ENCODE measurements at regions not wholly inside any gene's neighbourhood (a gene's known extent, or its start where the extent isn't known, plus 50 kb on each side); places are given as distances from the start of the nearest gene placed in this dataset.

DNA sequence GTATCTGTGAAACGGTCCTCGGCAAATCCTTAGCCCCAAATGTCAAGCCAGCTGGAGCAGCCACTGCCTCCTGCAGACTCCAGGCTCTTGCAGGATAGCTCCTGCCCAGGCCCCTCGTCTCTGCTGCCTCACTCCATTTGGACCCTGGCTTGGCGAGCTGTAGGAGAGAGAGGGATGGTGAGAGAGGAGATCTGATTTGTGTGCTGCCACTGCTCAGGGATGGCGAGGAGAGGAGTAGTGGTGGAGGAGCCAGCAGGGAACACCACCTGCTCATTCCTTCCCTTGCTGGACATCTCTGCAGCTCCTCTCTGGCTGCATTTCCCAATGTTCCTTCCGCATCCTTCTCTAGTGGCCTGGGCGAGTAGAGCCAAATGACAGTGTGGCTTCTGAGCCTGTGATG is 109.1 kb upstream of the NCK2 start:
- no peaks in the 10 kb centered on the region for H3K36me3 Mint-ChIP-seq
- H3K27ac Mint-ChIP-seq = no peak overlapping the region
- Histone ChIP-seq H3K27ac (no peak overlapping the region), H3K27me3 (no peaks in the 10 kb centered on the region), H3K4me1 (no peaks in the 10 kb centered on the region), H3K4me3 (no peak overlapping the region), H4K20me1 (ENCODE audit: low read depth) (no peaks in the 10 kb centered on the region), H2AFZ (replicated peaks) (peak overlapping the region; percentile 20), H3F3A (ENCODE audit: low read depth) (no peaks in the 10 kb centered on the region), H3K79me2 (ENCODE audit: low read depth) (no peaks in the 10 kb centered on the region), H3K36me3 (no peaks in the 10 kb centered on the region), H3K9ac (no peak overlapping the region), H3K9me3 (ENCODE audit: low read depth) (no peaks in the 10 kb centered on the region), H3K4me2 (no peak overlapping the region)
- TF ChIP-seq EZH2phosphoT487 (IDR thresholded peaks at IDR 0.05) = no peak
- TF ChIP-seq EZH2 (IDR thresholded peaks at IDR 0.05) = no peak
- TF ChIP-seq, protein P1, sequence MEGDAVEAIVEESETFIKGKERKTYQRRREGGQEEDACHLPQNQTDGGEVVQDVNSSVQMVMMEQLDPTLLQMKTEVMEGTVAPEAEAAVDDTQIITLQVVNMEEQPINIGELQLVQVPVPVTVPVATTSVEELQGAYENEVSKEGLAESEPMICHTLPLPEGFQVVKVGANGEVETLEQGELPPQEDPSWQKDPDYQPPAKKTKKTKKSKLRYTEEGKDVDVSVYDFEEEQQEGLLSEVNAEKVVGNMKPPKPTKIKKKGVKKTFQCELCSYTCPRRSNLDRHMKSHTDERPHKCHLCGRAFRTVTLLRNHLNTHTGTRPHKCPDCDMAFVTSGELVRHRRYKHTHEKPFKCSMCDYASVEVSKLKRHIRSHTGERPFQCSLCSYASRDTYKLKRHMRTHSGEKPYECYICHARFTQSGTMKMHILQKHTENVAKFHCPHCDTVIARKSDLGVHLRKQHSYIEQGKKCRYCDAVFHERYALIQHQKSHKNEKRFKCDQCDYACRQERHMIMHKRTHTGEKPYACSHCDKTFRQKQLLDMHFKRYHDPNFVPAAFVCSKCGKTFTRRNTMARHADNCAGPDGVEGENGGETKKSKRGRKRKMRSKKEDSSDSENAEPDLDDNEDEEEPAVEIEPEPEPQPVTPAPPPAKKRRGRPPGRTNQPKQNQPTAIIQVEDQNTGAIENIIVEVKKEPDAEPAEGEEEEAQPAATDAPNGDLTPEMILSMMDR (IDR thresholded peaks at IDR 0.05) = no peak
- H3K27me3 Mint-ChIP-seq (ENCODE audit: insufficient read depth, low read depth) = no peaks in the 10 kb centered on the region
- peaks cover 10% of the 10 kb centered on the region for H3K4me1 Mint-ChIP-seq
- no peak overlapping the region for H3K4me3 Mint-ChIP-seq
- peaks cover 3% of the 10 kb centered on the region for H3K9me3 Mint-ChIP-seq
- DNase-seq (ENCODE audit: low spot score) = no peak

- Mint-ChIP-seq H3K27me3 (ENCODE audit: insufficient read depth, low read depth) (no peaks in the 10 kb centered on the region), H3K36me3 (no peaks in the 10 kb centered on the region), H3K9me3 (peaks cover 3% of the 10 kb centered on the region), H3K4me1 (peaks cover 10% of the 10 kb centered on the region), H3K4me3 (no peak overlapping the region), H3K27ac (no peak overlapping the region)
- Histone ChIP-seq H3K4me2 (no peak overlapping the region), H2AFZ (replicated peaks) (peak overlapping the region; percentile 50), H3F3A (ENCODE audit: low read depth) (no peaks in the 10 kb centered on the region), H3K79me2 (ENCODE audit: low read depth) (no peaks in the 10 kb centered on the region), H3K9ac (no peak overlapping the region), H3K4me3 (no peak overlapping the region), H3K27ac (no peak overlapping the region), H3K27me3 (no peaks in the 10 kb centered on the region), H4K20me1 (ENCODE audit: low read depth) (no peaks in the 10 kb centered on the region), H3K4me1 (no peaks in the 10 kb centered on the region), H3K36me3 (no peaks in the 10 kb centered on the region), H3K9me3 (ENCODE audit: low read depth) (no peaks in the 10 kb centered on the region)
- TF ChIP-seq EZH2phosphoT487 (IDR thresholded peaks at IDR 0.05) (no peak), EZH2 (IDR thresholded peaks at IDR 0.05) (no peak)
- TF ChIP-seq, protein P1 (IDR thresholded peaks at IDR 0.05) = no peak
- no peak for DNase-seq (ENCODE audit: low spot score)
These were observed 110.5 kb upstream of the NCK2 start for GRCh38 chr2:105634198-105634597.

DNA sequence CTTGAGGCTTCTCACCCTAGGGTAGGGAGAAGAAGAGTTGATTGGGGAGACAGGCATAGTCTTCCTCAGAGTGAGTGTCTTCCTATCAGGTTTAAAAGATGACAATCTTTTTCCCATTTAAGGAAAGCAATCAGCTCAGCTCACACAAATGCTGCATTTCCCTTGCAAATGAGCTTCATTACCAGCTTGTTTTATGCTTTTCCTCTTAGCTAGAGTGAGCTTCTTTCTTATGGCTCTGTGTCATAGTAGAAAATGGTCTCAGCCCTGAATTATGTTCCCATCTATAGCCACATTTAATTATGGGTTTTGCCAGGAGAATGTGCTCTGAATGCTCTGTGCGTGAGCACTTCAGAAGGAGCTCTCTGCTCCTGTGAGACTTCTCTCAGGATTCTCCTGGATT is 112.8 kb upstream of the NCK2 start:
- Mint-ChIP-seq H3K9me3 (peaks cover 9% of the 10 kb centered on the region), H3K27me3 (ENCODE audit: insufficient read depth, low read depth) (peaks cover 7% of the 10 kb centered on the region), H3K36me3 (no peaks in the 10 kb centered on the region), H3K4me1 (peaks cover 10% of the 10 kb centered on the region), H3K4me3 (no peak overlapping the region), H3K27ac (no peak overlapping the region)
- no peak for DNase-seq (ENCODE audit: low spot score)
- H3F3A ChIP-seq (ENCODE audit: low read depth) = no peaks in the 10 kb centered on the region
- H3K36me3 ChIP-seq = no peaks in the 10 kb centered on the region
- no peaks in the 10 kb centered on the region for H3K9me3 ChIP-seq (ENCODE audit: low read depth)
- H3K4me1 ChIP-seq = no peaks in the 10 kb centered on the region
- H4K20me1 ChIP-seq (ENCODE audit: low read depth) = no peaks in the 10 kb centered on the region
- no peak overlapping the region for H2AFZ ChIP-seq (replicated peaks)
- no peak for TF ChIP-seq EZH2phosphoT487 (IDR thresholded peaks at IDR 0.05)
- H3K4me3 ChIP-seq = no peak overlapping the region
- no peaks in the 10 kb centered on the region for H3K79me2 ChIP-seq (ENCODE audit: low read depth)
- H3K9ac ChIP-seq = no peak overlapping the region
- no peaks in the 10 kb centered on the region for H3K27me3 ChIP-seq
- no peak overlapping the region for H3K27ac ChIP-seq
- H3K4me2 ChIP-seq = no peak overlapping the region

- Histone ChIP-seq H3K27ac (no peak overlapping the region), H3K79me2 (ENCODE audit: low read depth) (no peaks in the 10 kb centered on the region), H3K4me3 (no peak overlapping the region), H3K4me2 (no peak overlapping the region), H3K27me3 (no peaks in the 10 kb centered on the region), H3K4me1 (no peaks in the 10 kb centered on the region), H3K9me3 (ENCODE audit: low read depth) (no peaks in the 10 kb centered on the region), H3K9ac (no peak overlapping the region), H2AFZ (replicated peaks) (peak overlapping the region; percentile 42), H3F3A (ENCODE audit: low read depth) (no peaks in the 10 kb centered on the region), H3K36me3 (no peaks in the 10 kb centered on the region), H4K20me1 (ENCODE audit: low read depth) (no peaks in the 10 kb centered on the region)
- Mint-ChIP-seq H3K27me3 (ENCODE audit: insufficient read depth, low read depth) (peaks cover 7% of the 10 kb centered on the region), H3K27ac (no peak overlapping the region), H3K4me1 (peaks cover 2% of the 10 kb centered on the region), H3K9me3 (peaks cover 9% of the 10 kb centered on the region), H3K4me3 (no peak overlapping the region), H3K36me3 (no peaks in the 10 kb centered on the region)
- no peak for DNase-seq (ENCODE audit: low spot score)
- no peak for TF ChIP-seq EZH2 (IDR thresholded peaks at IDR 0.05)
- TF ChIP-seq, protein P1 (IDR thresholded peaks at IDR 0.05) = no peak
- TF ChIP-seq EZH2phosphoT487 (IDR thresholded peaks at IDR 0.05) = no peak
These were observed 113.7 kb upstream of the NCK2 start for GRCh38 chr2:105631011-105631410.
